WTC11 (cell line): ENCODE measurements at regions not wholly inside any gene's neighbourhood (a gene's known extent, or its start where the extent isn't known, plus 50 kb on each side); places are given as distances from the start of the nearest gene placed in this dataset.

Experiments
- ATAC-seq: fragments of 200-7000 bp; cut with Tn5 transposase; 2 replicates; pipeline ENCODE4 v1.10.0; 2021; ENCODE audit warnings: mild to moderate bottlenecking, moderate library complexity
- CTCF ChIA-PET: fragments of 300-600 bp; sonication (Branson Sonifier 250); formaldehyde crosslinking; loops from one replicate; lab custom pipeline; 2021; ENCODE audit warnings: antibody characterized with exemption; lab: Charles Lee
- POLR2A ChIA-PET: fragments of 350-600 bp; sonication (Branson Sonifier 250); formaldehyde crosslinking; loops from one replicate; lab custom pipeline; 2021; ENCODE audit warnings: antibody characterized with exemption; lab: Charles Lee
- DNase-seq: peaks from one replicate; pipeline ENCODE4 v3.0.0; 2021; ENCODE audit warnings: low spot score
- H3K27ac Mint-ChIP-seq: 2 replicates; pipeline ENCODE4 v1.8.0; 2021; ENCODE audit warnings: mixed read lengths
- H3K27me3 Mint-ChIP-seq: 2 replicates; pipeline ENCODE4 v1.8.0; 2021; ENCODE audit warnings: low read depth, mild to moderate bottlenecking, moderate library complexity, mixed read lengths
- H3K36me3 Mint-ChIP-seq: 2 replicates; pipeline ENCODE4 v1.8.0; 2021; ENCODE audit warnings: mixed read lengths
- H3K4me1 Mint-ChIP-seq: 2 replicates; pipeline ENCODE4 v1.8.0; 2022; ENCODE audit warnings: mixed read lengths
- H3K4me3 Mint-ChIP-seq: 2 replicates; pipeline ENCODE4 v1.8.0; 2021; ENCODE audit warnings: mild to moderate bottlenecking, moderate library complexity, mixed read lengths
- H3K9me3 Mint-ChIP-seq: 2 replicates; pipeline ENCODE4 v1.8.0; 2021; ENCODE audit warnings: mixed read lengths
- CBFB ChIP-seq: sonication (generic); formaldehyde crosslinking; IDR thresholded peaks from 2 replicates; pipeline ENCODE4 v1.8.1; 2022; ENCODE audit warnings: mild to moderate bottlenecking, low read depth, missing genetic modification reagents
- ELF4 ChIP-seq: sonication (generic); formaldehyde crosslinking; IDR thresholded peaks from 2 replicates; pipeline ENCODE4 v1.8.1; 2022; ENCODE audit warnings: low read depth, mild to moderate bottlenecking, moderate library complexity, missing genetic modification reagents
- EMX1 ChIP-seq: fragments of 250-450 bp; sonication (Bioruptor Pico); IDR thresholded peaks from 2 replicates; pipeline ENCODE4 v1.8.0; 2021; ENCODE audit warnings: mild to moderate bottlenecking
- ETV6 ChIP-seq: sonication (generic); formaldehyde crosslinking; IDR thresholded peaks from 2 replicates; pipeline ENCODE4 v1.8.1; 2022; ENCODE audit warnings: mild to moderate bottlenecking, missing genetic modification reagents
- FOXJ3 ChIP-seq: sonication (generic); formaldehyde crosslinking; IDR thresholded peaks from 2 replicates; pipeline ENCODE4 v1.9.0; 2021; ENCODE audit warnings: missing genetic modification reagents, mild to moderate bottlenecking, borderline replicate concordance
- GABPB1 ChIP-seq: sonication (generic); formaldehyde crosslinking; IDR thresholded peaks from 2 replicates; pipeline ENCODE4 v1.8.1; 2023; ENCODE audit warnings: mild to moderate bottlenecking, missing genetic modification reagents
- KAT7 ChIP-seq: sonication (generic); formaldehyde crosslinking; IDR thresholded peaks from 2 replicates; pipeline ENCODE4 v1.8.1; 2023; ENCODE audit warnings: missing genetic modification reagents, mild to moderate bottlenecking, borderline replicate concordance
- NFATC4 ChIP-seq: fragments of 250-450 bp; sonication (Bioruptor Pico); IDR thresholded peaks from 2 replicates; pipeline ENCODE4 v1.9.0; 2021; ENCODE audit warnings: mild to moderate bottlenecking
- TEAD4 ChIP-seq: sonication (generic); formaldehyde crosslinking; IDR thresholded peaks from 2 replicates; pipeline ENCODE4 v1.8.0; 2022; ENCODE audit warnings: mild to moderate bottlenecking, missing genetic modification reagents
- ZBTB21 ChIP-seq: sonication (generic); formaldehyde crosslinking; IDR thresholded peaks from 2 replicates; pipeline ENCODE4 v1.8.1; 2023; ENCODE audit warnings: mild to moderate bottlenecking, missing genetic modification reagents, borderline replicate concordance
- ZNF232 ChIP-seq: sonication (generic); formaldehyde crosslinking; IDR thresholded peaks from 2 replicates; pipeline ENCODE4 v1.8.0; 2022; ENCODE audit warnings: mild to moderate bottlenecking, missing genetic modification reagents
- ZNF396 ChIP-seq: fragments of 250-450 bp; sonication (Bioruptor Pico); IDR thresholded peaks from 2 replicates; pipeline ENCODE4 v1.8.0; 2021; ENCODE audit warnings: mild to moderate bottlenecking, moderate library complexity, borderline replicate concordance
- TF ChIP-seq, protein P1 (sequence below): sonication (generic); formaldehyde crosslinking; IDR thresholded peaks from 2 replicates; pipeline ENCODE4 v1.8.0; 2023; ENCODE audit warnings: missing genetic modification reagents, mild to moderate bottlenecking, borderline replicate concordance
- TF ChIP-seq, protein P2 (sequence below): sonication (generic); formaldehyde crosslinking; conservative IDR thresholded peaks from 2 replicates; pipeline ENCODE4 v1.8.1; 2022; ENCODE audit warnings: mild to moderate bottlenecking, missing genetic modification reagents
- TF ChIP-seq, protein P3 (sequence below): fragments of 250-450 bp; sonication (Bioruptor Pico); IDR thresholded peaks from 2 replicates; pipeline ENCODE4 v2.1.2; 2022; ENCODE audit warnings: mild to moderate bottlenecking, moderate library complexity
- TF ChIP-seq, protein P4 (sequence below): sonication (generic); formaldehyde crosslinking; IDR thresholded peaks from 2 replicates; pipeline ENCODE4 v1.8.1; 2022; ENCODE audit warnings: missing genetic modification reagents, borderline replicate concordance
- TF ChIP-seq, protein P5 (sequence below): fragments of 250-450 bp; sonication (Bioruptor Pico); IDR thresholded peaks from 2 replicates; pipeline ENCODE4 v1.9.0; 2021; ENCODE audit warnings: moderate library complexity, mild to moderate bottlenecking, inconsistent platforms, borderline replicate concordance
- TF ChIP-seq, protein P6 (sequence below): fragments of 250-450 bp; sonication (Bioruptor Pico); IDR thresholded peaks from 2 replicates; pipeline ENCODE4 v1.8.0; 2021; ENCODE audit warnings: mild to moderate bottlenecking
- TF ChIP-seq, protein P7 (sequence below): sonication (generic); formaldehyde crosslinking; IDR thresholded peaks from 2 replicates; pipeline ENCODE4 v1.8.1; 2023; ENCODE audit warnings: mild to moderate bottlenecking, missing genetic modification reagents, moderate library complexity
- TF ChIP-seq, protein P8 (sequence below): sonication (generic); formaldehyde crosslinking; IDR thresholded peaks from 2 replicates; pipeline ENCODE4 v1.8.0; 2023; ENCODE audit warnings: missing genetic modification reagents
- TF ChIP-seq, protein P9 (sequence below): fragments of 250-450 bp; sonication (Bioruptor Pico); IDR thresholded peaks from 2 replicates; pipeline ENCODE4 v1.9.0; 2021; ENCODE audit warnings: mild to moderate bottlenecking

DNA sequence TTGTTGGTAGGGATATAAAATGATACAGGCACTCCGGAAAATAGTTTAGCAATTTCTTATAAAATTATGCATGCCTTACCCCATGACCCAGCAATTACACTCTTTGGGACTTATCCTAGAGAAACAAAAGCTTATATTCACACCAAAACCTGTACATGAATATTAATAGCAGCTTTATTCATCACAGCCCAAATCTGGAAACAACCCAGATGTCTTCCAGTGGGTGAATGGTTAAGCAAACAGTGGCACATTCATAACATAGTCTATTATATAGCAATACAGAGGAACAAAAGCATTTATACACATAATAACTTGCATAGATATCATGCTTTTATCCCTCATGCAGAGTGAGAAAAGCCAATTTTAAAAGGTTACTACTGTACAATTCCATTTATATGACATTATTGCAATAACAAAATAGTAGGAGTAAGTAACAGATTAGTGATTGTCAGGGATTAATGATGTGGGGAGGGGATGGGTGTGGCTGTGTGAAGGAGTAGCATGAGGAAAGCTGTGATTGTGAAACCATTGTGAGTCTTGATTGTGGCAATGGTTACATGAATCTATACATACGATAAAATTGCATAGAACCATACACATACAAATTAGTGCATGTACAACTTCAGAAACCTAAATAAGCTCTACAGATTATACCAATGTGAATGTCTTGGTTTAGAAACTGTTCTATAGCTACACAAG, 363.1 kb upstream of the OR4E1 start (continued):
- no peak for TF ChIP-seq EMX1 (CRISPR knock-in tag)
- TF ChIP-seq, protein P1, sequence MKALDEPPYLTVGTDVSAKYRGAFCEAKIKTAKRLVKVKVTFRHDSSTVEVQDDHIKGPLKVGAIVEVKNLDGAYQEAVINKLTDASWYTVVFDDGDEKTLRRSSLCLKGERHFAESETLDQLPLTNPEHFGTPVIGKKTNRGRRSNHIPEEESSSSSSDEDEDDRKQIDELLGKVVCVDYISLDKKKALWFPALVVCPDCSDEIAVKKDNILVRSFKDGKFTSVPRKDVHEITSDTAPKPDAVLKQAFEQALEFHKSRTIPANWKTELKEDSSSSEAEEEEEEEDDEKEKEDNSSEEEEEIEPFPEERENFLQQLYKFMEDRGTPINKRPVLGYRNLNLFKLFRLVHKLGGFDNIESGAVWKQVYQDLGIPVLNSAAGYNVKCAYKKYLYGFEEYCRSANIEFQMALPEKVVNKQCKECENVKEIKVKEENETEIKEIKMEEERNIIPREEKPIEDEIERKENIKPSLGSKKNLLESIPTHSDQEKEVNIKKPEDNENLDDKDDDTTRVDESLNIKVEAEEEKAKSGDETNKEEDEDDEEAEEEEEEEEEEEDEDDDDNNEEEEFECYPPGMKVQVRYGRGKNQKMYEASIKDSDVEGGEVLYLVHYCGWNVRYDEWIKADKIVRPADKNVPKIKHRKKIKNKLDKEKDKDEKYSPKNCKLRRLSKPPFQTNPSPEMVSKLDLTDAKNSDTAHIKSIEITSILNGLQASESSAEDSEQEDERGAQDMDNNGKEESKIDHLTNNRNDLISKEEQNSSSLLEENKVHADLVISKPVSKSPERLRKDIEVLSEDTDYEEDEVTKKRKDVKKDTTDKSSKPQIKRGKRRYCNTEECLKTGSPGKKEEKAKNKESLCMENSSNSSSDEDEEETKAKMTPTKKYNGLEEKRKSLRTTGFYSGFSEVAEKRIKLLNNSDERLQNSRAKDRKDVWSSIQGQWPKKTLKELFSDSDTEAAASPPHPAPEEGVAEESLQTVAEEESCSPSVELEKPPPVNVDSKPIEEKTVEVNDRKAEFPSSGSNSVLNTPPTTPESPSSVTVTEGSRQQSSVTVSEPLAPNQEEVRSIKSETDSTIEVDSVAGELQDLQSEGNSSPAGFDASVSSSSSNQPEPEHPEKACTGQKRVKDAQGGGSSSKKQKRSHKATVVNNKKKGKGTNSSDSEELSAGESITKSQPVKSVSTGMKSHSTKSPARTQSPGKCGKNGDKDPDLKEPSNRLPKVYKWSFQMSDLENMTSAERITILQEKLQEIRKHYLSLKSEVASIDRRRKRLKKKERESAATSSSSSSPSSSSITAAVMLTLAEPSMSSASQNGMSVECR (CRISPR knock-in tag), result no peak
- TF ChIP-seq, protein P2, sequence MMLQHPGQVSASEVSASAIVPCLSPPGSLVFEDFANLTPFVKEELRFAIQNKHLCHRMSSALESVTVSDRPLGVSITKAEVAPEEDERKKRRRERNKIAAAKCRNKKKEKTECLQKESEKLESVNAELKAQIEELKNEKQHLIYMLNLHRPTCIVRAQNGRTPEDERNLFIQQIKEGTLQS (CRISPR knock-in tag), result no peak
- TF ChIP-seq ZBTB21 (CRISPR knock-in tag), result no peak
- TF ChIP-seq, protein P3, sequence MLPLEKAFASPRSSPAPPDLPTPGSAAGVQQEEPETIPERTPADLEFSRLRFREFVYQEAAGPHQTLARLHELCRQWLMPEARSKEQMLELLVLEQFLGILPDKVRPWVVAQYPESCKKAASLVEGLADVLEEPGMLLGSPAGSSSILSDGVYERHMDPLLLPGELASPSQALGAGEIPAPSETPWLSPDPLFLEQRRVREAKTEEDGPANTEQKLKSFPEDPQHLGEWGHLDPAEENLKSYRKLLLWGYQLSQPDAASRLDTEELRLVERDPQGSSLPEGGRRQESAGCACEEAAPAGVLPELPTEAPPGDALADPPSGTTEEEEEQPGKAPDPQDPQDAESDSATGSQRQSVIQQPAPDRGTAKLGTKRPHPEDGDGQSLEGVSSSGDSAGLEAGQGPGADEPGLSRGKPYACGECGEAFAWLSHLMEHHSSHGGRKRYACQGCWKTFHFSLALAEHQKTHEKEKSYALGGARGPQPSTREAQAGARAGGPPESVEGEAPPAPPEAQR, result no peak
- TF ChIP-seq ZNF396 (CRISPR knock-in tag), result no peak
- TF ChIP-seq, all 79 proteins: peak for 0

DNA sequence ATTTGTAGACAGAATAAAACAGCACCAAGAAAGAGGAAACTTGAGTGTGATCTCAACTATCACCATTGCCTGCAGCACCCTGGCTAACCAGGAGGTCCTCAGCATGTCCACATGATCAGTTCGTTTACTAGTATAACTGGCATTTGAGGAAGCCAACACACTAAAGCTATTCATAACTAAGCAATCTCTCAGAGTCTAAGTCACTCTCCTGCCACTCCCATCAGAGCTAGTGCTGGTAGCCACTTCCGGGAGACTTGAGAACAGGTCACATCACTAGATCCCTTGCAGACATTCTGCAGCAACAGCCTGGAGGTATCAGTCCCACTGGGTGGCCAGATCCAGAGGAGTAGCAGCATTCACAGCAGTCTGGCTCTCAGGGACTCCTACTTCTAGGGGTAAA, 352.9 kb upstream of the OR4E1 start:
- no peaks in the 10 kb centered on the region for H3K4me1 Mint-ChIP-seq
- no peak for DNase-seq
- ATAC-seq, result no peak
- CTCF ChIA-PET, result interaction anchor here (1.0 to 3.2 kb wide), 6 partner anchors 14 to 175 kb away, joined by 3 to 14 read pairs (median 6); no protein-coding TSS in a partner anchor
- no peaks in the 10 kb centered on the region for H3K9me3 Mint-ChIP-seq
- no peaks in the 10 kb centered on the region for H3K36me3 Mint-ChIP-seq
- H3K27me3 Mint-ChIP-seq, result peaks cover 5% of the 10 kb centered on the region; the same call in 1 of the 2 replicates
- no peak overlapping the region for H3K27ac Mint-ChIP-seq
- H3K4me3 Mint-ChIP-seq, result no peak overlapping the region
- POLR2A ChIA-PET, result interaction anchor here (0.6 kb wide), 1 partner anchor 7 kb away, joined by 3 read pairs; no protein-coding TSS in a partner anchor
- TF ChIP-seq, protein P4, sequence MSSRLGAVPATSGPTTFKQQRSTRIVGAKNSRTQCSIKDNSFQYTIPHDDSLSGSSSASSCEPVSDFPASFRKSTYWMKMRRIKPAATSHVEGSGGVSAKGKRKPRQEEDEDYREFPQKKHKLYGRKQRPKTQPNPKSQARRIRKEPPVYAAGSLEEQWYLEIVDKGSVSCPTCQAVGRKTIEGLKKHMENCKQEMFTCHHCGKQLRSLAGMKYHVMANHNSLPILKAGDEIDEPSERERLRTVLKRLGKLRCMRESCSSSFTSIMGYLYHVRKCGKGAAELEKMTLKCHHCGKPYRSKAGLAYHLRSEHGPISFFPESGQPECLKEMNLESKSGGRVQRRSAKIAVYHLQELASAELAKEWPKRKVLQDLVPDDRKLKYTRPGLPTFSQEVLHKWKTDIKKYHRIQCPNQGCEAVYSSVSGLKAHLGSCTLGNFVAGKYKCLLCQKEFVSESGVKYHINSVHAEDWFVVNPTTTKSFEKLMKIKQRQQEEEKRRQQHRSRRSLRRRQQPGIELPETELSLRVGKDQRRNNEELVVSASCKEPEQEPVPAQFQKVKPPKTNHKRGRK, result no peak
- TF ChIP-seq ZNF232 (CRISPR knock-in tag) (no peak), KAT7 (CRISPR knock-in tag) (no peak), NFATC4 (CRISPR knock-in tag) (no peak), ETV6 (CRISPR knock-in tag) (no peak), CBFB (no peak), FOXJ3 (CRISPR knock-in tag) (no peak), TEAD4 (CRISPR knock-in tag) (no peak), ELF4 (no peak), GABPB1 (CRISPR knock-in tag) (no peak)
- TF ChIP-seq, protein P5, sequence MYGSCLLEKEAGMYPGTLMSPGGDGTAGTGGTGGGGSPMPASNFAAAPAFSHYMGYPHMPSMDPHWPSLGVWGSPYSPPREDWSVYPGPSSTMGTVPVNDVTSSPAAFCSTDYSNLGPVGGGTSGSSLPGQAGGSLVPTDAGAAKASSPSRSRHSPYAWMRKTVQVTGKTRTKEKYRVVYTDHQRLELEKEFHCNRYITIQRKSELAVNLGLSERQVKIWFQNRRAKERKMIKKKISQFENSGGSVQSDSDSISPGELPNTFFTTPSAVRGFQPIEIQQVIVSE, result no peak
- TF ChIP-seq, protein P6, sequence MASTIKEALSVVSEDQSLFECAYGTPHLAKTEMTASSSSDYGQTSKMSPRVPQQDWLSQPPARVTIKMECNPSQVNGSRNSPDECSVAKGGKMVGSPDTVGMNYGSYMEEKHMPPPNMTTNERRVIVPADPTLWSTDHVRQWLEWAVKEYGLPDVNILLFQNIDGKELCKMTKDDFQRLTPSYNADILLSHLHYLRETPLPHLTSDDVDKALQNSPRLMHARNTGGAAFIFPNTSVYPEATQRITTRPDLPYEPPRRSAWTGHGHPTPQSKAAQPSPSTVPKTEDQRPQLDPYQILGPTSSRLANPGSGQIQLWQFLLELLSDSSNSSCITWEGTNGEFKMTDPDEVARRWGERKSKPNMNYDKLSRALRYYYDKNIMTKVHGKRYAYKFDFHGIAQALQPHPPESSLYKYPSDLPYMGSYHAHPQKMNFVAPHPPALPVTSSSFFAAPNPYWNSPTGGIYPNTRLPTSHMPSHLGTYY (CRISPR knock-in tag), result no peak
- TF ChIP-seq, protein P7, sequence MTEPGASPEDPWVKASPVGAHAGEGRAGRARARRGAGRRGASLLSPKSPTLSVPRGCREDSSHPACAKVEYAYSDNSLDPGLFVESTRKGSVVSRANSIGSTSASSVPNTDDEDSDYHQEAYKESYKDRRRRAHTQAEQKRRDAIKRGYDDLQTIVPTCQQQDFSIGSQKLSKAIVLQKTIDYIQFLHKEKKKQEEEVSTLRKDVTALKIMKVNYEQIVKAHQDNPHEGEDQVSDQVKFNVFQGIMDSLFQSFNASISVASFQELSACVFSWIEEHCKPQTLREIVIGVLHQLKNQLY (CRISPR knock-in tag), result no peak
- TF ChIP-seq, protein P8, sequence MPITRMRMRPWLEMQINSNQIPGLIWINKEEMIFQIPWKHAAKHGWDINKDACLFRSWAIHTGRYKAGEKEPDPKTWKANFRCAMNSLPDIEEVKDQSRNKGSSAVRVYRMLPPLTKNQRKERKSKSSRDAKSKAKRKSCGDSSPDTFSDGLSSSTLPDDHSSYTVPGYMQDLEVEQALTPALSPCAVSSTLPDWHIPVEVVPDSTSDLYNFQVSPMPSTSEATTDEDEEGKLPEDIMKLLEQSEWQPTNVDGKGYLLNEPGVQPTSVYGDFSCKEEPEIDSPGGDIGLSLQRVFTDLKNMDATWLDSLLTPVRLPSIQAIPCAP (CRISPR knock-in tag), result no peak
- TF ChIP-seq, protein P9, sequence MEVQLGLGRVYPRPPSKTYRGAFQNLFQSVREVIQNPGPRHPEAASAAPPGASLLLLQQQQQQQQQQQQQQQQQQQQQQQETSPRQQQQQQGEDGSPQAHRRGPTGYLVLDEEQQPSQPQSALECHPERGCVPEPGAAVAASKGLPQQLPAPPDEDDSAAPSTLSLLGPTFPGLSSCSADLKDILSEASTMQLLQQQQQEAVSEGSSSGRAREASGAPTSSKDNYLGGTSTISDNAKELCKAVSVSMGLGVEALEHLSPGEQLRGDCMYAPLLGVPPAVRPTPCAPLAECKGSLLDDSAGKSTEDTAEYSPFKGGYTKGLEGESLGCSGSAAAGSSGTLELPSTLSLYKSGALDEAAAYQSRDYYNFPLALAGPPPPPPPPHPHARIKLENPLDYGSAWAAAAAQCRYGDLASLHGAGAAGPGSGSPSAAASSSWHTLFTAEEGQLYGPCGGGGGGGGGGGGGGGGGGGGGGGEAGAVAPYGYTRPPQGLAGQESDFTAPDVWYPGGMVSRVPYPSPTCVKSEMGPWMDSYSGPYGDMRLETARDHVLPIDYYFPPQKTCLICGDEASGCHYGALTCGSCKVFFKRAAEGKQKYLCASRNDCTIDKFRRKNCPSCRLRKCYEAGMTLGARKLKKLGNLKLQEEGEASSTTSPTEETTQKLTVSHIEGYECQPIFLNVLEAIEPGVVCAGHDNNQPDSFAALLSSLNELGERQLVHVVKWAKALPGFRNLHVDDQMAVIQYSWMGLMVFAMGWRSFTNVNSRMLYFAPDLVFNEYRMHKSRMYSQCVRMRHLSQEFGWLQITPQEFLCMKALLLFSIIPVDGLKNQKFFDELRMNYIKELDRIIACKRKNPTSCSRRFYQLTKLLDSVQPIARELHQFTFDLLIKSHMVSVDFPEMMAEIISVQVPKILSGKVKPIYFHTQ (CRISPR knock-in tag), result no peak
